ENCODE measurements at regions not wholly inside any gene's neighbourhood (a gene's known extent, or its start where the extent isn't known, plus 50 kb on each side); places are given as distances from the start of the nearest gene placed in this dataset.

GRCh38 chrX:856566-857290, 226.1 kb downstream of the SHOX start:
- H3K9me3 ChIP-seq, result peaks cover 0 to 6% (median 1%) of the 10 kb centered on the region in 4 donors
- WGBS, result 51% methylated on average over 14 of the region's 14 CpGs
- H3K4me3 ChIP-seq, result no peak overlapping the region
- intact Hi-C loops (cut with DNase I), result no loop called here
- DNase-seq (ENCODE audit: extremely low spot score), result peak; percentile 64
- H3K4me1 ChIP-seq, result no peaks in the 10 kb centered on the region
- no peaks in the 10 kb centered on the region for H3K36me3 ChIP-seq
- peaks cover 0 to 21% (median 2%) of the 10 kb centered on the region in 4 donors for H3K27me3 ChIP-seq
- H3K27ac ChIP-seq (replicated peaks in 1 of 4), result no peak overlapping the region
- TF ChIP-seq EP300 (IDR thresholded peaks at IDR 0.05) (no peak), POLR2AphosphoS5 (IDR thresholded peaks at IDR 0.05) (no peak), CTCF (IDR thresholded peaks at IDR 0.05) (no peak), POLR2A (IDR thresholded peaks at IDR 0.05; ENCODE audit: low read depth) (no peak)

GRCh38 chrX:853304-853703, 222.7 kb downstream of the SHOX start:
- H3K36me3 ChIP-seq, result no peaks in the 10 kb centered on the region
- no peak for DNase-seq (ENCODE audit: extremely low spot score)
- intact Hi-C loops (cut with DNase I), result no loop called here
- WGBS, result 90% methylated on average over 7 of the region's 7 CpGs
- H3K4me3 ChIP-seq, result no peak overlapping the region
- H3K9me3 ChIP-seq, result peaks cover 0 to 3% (median 0%) of the 10 kb centered on the region in 4 donors
- H3K27me3 ChIP-seq, result peaks cover 0 to 42% (median 2%) of the 10 kb centered on the region in 4 donors
- H3K27ac ChIP-seq (replicated peaks in 1 of 4), result no peak overlapping the region
- H3K4me1 ChIP-seq, result no peaks in the 10 kb centered on the region
- TF ChIP-seq POLR2A (IDR thresholded peaks at IDR 0.05; ENCODE audit: low read depth), result no peak
- no peak for TF ChIP-seq CTCF (IDR thresholded peaks at IDR 0.05)
- TF ChIP-seq POLR2AphosphoS5 (IDR thresholded peaks at IDR 0.05), result no peak
- TF ChIP-seq EP300 (IDR thresholded peaks at IDR 0.05), result no peak

- WGBS, result 14% methylated on average over 8 of the region's 11 CpGs
- intact Hi-C loops (cut with DNase I), result no loop called here
- no peak for TF ChIP-seq CTCF (IDR thresholded peaks at IDR 0.05)
- TF ChIP-seq POLR2A (IDR thresholded peaks at IDR 0.05; ENCODE audit: low read depth), result no peak
- no peak for TF ChIP-seq POLR2AphosphoS5 (IDR thresholded peaks at IDR 0.05)
- TF ChIP-seq EP300 (IDR thresholded peaks at IDR 0.05), result no peak
- Histone ChIP-seq H3K9me3 (no peaks in the 10 kb centered on the region), H3K4me1 (no peaks in the 10 kb centered on the region), H3K27ac (replicated peaks in 1 of 4) (no peak overlapping the region), H3K27me3 (peaks cover 0 to 45% (median 2%) of the 10 kb centered on the region in 4 donors), H3K4me3 (no peak overlapping the region), H3K36me3 (no peaks in the 10 kb centered on the region)
- DNase-seq (ENCODE audit: extremely low spot score), result peak; percentile 39
These were observed 219.9 kb downstream of the SHOX start for GRCh38 chrX:850471-850916.

- 50% methylated on average over 6 of the region's 6 CpGs for WGBS
- TF ChIP-seq CTCF (IDR thresholded peaks at IDR 0.05), result no peak
- TF ChIP-seq POLR2AphosphoS5 (IDR thresholded peaks at IDR 0.05), result no peak
- TF ChIP-seq EP300 (IDR thresholded peaks at IDR 0.05), result no peak
- H3K4me1 ChIP-seq, result no peaks in the 10 kb centered on the region
- no peaks in the 10 kb centered on the region for H3K9me3 ChIP-seq
- intact Hi-C loops (cut with DNase I), result no loop called here
- no peaks in the 10 kb centered on the region for H3K36me3 ChIP-seq
- no peak for DNase-seq (ENCODE audit: extremely low spot score)
- no peak overlapping the region for H3K27ac ChIP-seq (replicated peaks in 1 of 4)
- H3K4me3 ChIP-seq, result no peak overlapping the region
- H3K27me3 ChIP-seq, result peaks cover 0 to 40% (median 2%) of the 10 kb centered on the region in 4 donors
These were observed 217.8 kb downstream of the SHOX start for GRCh38 chrX:848386-848785.

GRCh38 chrX:843306-843705, 212.7 kb downstream of the SHOX start:
- Histone ChIP-seq H3K4me1 (no peaks in the 10 kb centered on the region), H3K36me3 (no peaks in the 10 kb centered on the region), H3K4me3 (no peak overlapping the region), H3K27me3 (peaks cover 0 to 3% (median 0%) of the 10 kb centered on the region in 4 donors), H3K27ac (replicated peaks in 1 of 4) (no peak overlapping the region), H3K9me3 (no peaks in the 10 kb centered on the region)
- intact Hi-C loops (cut with DNase I), result no loop called here
- WGBS, result 60% methylated on average over 13 of the region's 13 CpGs
- TF ChIP-seq EP300 (IDR thresholded peaks at IDR 0.05), result no peak
- TF ChIP-seq POLR2AphosphoS5 (IDR thresholded peaks at IDR 0.05), result no peak
- no peak for TF ChIP-seq POLR2A (IDR thresholded peaks at IDR 0.05; ENCODE audit: low read depth)
- no peak for TF ChIP-seq CTCF (IDR thresholded peaks at IDR 0.05)
- DNase-seq (ENCODE audit: extremely low spot score), result no peak

All from esophagus muscularis mucosa (tissue), 4 donors.